Activated CD4-positive, alpha-beta T cell treated with anti-CD3 and anti-CD28 coated beads, Interleukin-2, amount 50 U/mL, for 24 hours (primary cell): ENCODE measurements at regions not wholly inside any gene's neighbourhood (a gene's known extent, or its start where the extent isn't known, plus 50 kb on each side); places are given as distances from the start of the nearest gene placed in this dataset.
"Not testable (repeated sequence)": the region's sequence is repeated elsewhere in the genome, so short reads cannot be mapped to it uniquely, and the experiment has no call there.

Source experiments
- DNase-seq, 2 donors: peaks; one replicate each; pipeline ENCODE4 v3.0.0-alpha.2; 2020; ENCODE audit warnings: low read depth in 1 of 2, low spot score in 1 of 2

DNA sequence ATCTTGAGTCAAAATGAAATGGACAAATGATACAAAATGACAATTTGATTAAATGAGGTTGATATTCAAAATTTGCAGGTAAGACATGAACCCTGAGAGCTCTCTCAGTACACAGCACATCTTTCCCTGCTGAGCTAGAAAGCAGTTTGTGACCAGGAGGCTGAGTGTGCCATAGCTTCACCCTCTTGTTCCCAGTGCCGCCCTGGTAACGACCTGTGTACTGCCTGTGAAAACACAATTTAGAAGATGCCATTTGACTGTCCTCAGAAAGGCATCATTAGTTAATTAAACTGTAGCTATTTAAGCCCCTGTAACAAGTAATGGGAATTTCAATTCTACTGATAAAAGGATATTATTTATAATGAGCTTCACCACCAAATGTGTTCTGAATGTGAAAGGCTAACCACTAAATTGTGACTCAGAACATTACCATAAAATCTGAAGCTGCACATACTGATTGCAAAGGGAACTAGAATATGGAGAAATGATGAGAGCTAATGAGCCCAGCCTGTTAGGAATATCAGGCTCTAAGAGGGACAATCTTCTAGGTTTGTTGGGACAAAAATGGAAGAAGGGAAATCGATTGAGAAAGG, 212.9 kb upstream of the ARPP21 start:
- no peak for DNase-seq

DNA sequence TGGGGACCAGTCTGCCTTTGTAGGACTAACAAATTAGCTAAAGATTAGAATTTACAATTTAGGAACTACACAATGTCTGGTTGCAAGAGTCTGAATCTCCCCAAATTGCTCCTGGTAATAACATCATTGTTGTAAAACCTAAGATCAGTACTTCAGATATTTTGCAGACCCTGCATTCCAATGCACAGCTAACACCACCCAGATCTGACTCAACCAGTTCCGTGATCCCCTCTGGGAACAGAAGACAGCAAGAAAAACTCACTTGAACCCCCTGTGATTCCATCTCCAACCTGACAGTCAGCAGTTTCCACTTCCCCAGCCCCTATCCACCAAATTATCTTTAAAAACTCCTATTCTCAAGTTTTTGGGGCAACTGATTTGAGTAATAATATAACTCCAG, 201.9 kb upstream of the ARPP21 start:
- DNase-seq = no peak

DNA sequence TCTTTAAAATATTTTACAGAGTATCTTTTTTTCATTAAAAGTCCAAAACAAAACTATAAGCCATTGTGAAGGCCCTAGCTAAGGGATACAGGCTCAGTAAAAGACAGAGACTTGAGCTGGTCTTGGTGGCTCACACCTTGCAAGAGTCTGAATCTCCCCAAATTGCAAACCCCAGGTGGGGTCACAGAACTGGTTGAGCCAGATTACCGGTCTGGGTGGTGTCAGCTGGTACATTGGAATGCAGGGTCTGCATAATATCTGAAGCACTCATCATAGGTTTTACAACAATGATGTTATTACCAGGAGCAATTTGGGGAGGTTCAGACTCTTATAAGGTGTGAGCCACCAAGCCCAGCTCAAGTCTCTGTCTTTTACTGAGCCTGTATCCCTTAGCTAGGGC, 201.2 kb upstream of the ARPP21 start:
- DNase-seq = no peak

DNA sequence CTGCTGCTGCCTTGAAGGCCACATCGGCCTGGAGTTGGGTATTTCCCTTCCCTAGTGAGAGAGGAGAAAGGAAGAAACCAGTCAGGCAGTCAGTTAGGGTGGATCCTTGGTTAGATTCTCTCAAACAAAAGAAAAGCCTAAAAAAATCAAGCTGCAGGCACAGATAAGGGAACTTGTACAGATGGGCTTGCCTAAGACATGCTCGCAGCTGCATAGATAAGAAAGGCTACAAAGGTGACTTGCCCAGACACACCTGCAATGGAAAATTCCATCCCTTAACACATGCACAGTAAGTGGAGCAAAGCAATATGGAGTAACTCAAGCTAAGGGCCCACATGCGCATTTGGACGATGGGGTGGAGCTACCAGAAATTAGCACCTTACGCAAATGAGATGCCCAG, 199.7 kb upstream of the ARPP21 start:
- no peak for DNase-seq

DNA sequence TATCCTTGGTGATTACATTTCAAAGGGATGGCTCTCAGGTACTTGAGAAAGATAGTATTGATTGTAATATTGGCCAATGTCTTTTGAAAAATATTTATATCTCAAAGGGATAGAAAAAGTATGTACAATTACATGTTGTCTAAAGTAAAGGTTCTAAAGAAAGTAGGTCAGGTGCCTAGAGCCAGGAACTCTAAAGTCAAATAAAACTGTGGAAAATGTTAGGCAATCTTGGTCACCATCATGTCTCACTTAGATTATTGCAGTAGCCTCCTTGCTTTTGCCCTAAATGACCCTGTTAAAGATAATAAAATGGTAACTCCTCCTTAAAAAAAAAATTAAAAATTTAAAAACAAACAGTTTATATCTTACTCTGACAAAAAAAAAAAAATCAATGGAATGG, 198.5 kb upstream of the ARPP21 start:
- DNase-seq = no peak

DNA sequence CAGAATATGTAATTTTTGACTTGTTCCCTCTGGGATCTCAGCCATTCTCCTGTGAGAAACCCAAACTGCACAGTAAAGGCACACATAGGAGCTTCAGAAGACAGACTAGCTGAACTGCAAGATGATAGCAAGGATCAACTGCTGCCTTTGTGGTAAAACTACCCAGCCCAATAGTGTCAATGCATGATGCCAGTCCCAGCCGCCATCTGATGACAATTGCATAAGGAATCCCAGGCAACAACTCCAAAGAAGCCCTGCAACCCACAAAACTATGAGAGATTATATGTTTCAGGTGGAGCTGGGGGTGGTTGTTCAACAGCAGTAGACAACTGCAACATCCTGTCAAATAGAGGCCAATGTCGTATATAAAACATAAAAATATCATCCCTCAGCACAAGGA, 192.4 kb upstream of the ARPP21 start:
- DNase-seq = no peak

DNA sequence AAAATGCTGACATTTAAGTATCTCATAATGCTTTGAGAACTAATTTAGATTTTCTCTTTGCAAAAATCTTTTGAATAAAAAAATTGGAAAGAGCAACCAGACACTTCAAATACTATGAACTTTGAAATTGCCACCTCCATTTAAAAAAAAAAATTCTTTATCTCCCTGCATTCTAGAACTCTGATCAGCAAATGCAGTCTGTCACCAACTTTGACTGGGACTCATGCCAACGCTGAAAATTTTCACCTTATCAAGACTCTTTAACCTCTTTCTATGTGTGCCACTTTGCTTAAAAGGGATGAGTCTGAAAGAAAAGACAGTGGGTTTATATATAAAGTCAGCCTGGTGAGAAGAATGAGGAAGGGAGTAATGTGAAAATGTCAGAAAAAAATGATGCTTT, 191.2 kb upstream of the ARPP21 start:
- DNase-seq = no peak

DNA sequence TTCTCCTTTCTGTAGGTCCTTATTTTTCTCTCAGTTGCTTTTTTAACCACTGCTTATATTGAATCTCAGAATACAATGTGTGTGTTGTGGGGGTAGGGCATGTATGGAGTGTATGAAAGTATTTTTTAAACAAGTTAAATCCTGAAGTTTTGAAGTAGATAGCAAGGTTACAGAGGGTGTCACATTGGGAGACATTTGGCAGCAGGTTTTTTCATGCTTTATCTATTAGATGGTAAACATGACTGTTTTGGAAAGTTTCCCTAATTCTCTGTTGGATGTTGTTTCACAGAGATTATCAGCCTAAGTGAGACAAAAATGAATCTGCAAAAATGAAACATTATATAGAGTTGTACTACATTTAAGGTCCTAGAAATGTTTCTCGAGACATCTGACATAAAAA, 190.6 kb upstream of the ARPP21 start:
- DNase-seq = no peak

DNA sequence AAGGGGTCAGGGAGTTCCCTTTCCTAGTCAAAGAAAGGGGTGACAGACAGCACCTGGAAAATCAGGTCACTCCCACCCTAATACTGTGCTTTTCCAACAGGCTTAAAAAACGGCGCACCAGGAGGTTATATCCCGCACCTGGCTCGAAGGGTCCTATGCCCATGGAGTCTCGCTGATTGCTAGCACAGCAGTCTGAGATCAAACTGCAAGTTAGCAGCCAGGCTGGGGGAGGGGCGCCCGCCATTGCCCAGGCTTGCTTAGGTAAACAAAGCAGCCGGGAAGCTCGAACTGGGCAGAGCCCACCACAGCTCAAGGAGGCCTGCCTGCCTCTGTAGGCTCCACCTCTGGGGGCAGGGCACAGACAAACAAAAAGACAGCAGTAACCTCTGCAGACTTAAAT, 184.5 kb upstream of the ARPP21 start:
- DNase-seq = not testable (repeated sequence)

DNA sequence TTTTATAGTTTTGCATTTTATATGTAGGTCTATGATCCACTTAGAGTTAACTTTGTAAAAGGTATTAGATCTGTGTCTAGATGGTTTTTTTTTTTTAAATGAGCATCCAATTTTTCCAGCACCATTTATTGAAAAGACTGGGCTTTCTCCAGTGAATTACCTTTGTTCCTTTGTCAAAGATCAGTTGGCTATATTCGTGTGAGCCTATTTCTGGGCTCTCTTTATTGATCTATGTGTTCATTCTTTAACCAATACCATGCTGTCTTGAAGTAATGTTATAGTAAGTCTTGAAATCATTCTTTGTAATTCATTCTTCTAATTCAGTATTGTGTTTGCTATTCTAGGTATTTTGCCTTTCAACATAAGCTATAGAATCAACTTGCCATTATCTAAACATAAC, 165.4 kb upstream of the ARPP21 start:
- no peak for DNase-seq

DNA sequence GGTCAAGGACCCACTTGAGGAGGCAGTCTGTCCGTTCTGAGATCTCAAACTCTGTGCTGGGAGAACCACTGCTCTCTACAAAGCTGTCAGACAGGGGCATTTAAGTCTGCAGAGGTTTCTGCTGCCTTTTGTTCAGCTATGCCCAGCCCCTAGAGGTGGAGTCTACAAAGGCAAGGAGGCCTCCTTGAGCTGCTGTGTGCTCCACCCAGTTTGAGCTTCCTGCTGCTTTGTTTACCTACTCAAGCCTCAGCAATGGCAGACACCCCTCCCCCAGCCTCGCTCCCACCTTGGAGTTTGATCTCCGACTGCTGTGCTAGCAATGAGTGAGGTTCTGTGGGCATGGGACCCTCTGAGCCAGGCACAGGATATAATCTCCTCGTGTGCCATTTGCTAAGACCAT, 156.8 kb upstream of the ARPP21 start:
- not testable (repeated sequence) for DNase-seq

DNA sequence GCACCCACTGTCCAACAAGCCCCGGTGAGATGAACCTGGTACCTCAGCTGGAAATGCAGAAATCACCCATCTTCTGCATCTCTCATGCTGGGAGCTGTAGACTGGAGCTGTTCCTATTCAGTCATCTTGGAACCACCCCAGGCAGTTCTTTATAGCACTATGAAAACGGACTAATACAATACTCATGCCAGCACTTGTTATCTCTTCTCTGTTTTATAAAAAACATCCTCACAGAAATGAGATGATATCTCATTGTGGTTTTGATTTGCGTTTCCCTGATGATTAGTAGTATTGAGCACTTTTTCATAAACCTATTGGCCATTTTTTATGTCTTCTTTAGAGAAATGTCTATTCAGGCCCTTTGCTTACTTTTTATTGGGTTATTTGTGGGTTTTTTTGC, 156.2 kb upstream of the ARPP21 start:
- DNase-seq = no peak

DNA sequence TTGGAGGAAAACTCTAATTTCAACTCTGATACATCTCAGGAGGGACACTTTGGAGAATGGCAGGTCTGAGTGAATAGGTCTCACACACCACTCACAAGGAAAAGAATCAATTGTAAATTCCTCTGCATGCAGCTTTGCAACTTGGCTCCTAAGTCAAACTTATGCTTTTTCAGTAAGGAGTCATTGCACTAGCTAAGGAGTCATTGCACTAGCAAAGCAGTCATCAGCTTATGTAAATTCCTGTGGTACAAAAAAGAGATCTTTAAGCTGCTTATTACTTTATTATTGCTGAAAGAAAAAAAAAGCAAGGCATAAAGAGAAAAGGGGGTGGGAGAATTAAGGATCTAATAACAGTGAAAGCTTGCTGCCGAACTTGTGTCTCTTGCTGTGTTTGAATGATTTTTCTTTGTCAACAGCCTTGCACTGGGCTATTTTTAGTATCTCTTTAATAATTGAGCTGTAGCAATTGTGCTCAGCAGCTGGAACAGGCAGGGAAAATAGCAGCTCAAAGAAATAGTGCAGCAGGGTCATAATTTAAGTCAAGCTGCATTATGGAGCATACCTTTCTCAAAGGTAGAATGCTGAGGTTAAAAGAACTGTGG, 154.3 kb upstream of the ARPP21 start:
- DNase-seq = no peak

DNA sequence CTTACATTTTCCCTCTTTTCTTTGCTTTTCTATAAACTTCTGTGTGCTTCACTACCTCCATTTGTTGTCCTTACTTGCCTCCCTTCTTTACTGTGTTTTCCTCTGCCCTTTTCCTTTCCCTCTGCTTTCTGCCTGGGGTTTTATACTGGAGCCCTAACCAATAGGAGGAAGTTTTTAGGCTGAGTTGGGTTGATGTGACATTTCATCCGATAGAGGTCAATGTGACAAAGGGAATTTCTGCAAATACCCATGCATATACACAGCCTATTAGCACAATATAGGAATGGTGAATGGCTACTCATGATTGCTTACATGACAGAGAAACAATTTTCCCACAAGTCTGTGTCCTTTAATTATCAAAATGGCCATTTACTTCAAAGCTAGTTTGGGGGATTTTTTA, 153.0 kb upstream of the ARPP21 start:
- DNase-seq = no peak

DNA sequence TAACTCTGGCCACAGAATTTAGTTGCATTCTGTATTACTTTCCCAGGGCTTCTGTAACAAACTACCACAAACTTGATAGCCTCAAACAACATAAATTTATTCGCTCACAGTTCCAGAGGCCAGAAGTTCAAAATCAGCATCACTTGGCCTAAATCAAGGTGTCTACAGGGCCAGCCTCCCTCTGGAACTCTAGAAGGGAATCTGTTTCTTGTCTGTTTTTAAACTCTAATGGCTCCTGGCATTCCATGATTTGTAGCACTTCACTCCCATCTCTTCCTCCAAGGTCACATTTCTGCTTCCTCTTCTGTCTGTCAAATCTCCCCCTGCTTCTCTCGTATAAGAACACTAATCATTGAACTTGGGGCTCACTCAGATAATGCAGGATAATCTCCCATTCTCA, 151.9 kb upstream of the ARPP21 start:
- DNase-seq = no peak

DNA sequence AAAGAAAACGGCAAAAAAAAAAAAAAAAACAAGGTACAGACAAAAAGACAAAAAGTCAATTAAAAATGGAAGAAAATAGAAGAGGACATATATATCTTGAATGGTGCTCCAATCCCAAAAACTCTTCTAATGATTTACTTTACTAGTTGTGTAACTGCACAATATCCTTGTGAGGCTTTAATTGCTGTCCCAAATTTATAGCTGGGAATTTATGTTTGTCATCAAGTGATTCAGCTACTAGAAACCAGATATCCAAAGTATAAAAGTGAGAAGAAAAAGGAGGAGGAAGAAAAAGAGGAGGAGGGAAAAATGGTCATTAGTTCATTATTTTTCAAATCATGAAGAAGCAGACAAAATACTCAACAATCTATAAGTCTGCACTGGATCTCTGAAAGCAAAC, 150.8 kb upstream of the ARPP21 start:
- DNase-seq = no peak

DNA sequence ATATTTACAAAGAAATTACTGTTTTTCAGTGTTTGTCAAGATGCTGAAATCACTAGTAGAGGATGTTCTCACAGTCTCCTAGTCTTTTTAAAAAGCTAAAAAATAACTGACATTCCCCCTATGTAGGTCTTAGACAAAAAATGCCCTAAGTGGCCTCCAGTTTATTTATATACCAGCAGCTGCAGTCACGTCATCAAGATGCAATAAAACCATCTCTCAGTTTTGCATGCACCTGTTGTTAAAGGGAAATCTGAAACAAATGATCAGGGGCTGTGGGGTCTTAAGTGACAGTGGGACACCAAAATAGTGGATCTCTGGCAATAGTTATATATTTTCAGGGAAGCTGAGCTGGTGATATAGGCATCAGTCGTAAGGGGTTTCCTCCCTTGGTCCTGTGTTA, 146.5 kb upstream of the ARPP21 start:
- DNase-seq = no peak

DNA sequence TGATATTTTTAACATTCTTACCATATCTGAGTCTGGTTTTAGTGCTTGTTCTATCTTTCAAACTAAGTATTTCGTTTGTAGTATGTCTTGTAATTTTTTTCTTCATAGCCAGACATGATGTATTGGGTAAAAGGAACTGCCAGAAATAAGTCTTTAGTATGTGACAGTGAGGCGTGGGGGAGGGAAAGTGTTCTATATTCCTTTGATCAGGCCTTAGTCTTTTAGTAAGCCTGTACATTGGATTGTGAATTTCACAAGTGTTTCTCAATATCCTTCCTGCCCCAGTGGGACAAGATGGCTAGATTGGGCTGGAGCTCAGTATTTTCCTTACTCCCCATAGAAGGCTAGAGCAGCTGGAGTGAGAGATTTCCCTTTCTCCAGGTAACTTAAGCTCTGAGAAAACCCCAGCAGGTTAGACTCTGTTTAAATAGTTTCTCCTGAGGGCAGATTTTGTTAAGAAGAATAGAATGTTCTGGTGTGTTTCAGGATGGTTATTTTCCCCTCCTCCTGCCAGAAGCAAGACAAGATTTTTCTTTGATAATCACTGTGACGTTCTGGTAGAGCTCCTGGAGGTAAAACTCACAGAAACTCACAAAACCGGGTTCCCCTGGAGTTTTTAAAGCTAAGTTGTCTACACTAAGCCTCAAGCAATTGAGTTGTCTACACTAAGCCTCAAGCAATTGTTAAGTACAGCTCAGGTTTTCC, 140.7 kb upstream of the ARPP21 start:
- DNase-seq = no peak

DNA sequence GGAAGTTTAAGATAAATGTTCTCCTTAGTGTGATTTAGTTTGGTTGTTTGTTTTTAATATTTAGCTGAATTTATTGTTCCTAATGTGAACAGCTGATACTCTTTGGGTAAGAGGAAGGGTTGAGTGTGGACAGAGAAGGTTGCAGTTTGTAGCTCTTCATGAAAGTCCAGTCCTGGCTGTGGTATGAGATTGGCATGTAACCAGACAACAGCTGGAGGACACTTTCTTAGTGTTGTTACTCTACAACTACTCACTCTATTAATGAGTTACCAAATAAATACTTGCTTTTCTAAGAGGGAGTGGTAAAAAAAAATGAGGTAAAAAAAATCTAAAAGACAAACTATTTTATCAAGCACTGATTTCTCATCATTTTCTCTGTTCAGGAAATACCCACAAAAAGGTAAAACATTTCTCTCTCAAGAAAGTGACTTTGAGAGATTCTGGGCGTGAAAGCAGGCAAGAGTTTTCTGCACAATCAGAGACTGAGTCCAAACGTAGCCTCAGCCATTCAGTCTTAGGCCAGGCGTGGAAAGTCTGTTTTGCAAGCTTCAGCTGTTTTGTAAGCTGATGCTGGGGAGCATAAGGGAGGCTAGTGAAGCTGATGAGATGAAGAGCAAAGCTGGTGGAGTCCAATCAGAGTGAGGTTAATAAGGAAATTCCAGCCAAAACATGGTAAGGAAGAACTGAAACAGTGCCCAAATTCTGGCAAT, 138.5 kb upstream of the ARPP21 start:
- no peak for DNase-seq

DNA sequence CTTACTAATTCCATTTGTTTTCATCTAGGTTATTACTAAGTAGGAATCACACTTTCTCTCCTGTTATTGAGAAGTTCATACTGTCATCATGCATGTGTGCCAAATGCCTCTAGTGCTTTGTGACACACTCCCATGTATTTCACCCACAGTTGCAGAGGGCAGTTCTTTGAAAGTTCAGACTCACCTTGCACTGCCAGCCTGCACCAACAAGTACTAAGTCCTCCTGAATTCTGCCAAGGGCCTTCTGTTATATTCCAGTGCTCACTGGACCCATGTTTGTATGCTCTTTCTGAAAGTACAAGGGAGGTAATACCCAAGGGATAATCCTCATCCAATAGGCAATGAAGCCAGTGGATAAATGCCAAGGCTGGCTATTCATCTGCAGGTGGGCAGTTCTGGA, 136.6 kb upstream of the ARPP21 start:
- DNase-seq = no peak

DNA sequence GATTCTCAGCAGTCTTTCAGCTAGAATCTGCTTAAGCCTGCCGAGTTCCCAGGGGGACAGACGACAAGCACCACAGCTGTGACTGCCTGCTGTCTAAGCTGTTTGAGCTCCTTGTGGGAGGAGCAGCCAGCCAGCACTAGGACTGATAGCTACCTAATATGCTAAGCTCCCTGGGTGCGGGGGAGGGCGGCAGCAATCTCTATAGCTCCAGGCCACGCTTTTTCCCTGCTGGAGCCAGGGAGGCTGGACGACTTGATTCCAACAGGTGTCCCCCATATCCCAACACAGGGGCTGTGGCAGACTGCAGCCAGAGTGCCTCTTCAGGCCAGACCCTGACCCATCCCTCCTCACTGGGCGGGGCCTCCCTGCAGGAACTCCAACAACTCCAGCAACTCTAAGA, 134.1 kb upstream of the ARPP21 start:
- no peak for DNase-seq

DNA sequence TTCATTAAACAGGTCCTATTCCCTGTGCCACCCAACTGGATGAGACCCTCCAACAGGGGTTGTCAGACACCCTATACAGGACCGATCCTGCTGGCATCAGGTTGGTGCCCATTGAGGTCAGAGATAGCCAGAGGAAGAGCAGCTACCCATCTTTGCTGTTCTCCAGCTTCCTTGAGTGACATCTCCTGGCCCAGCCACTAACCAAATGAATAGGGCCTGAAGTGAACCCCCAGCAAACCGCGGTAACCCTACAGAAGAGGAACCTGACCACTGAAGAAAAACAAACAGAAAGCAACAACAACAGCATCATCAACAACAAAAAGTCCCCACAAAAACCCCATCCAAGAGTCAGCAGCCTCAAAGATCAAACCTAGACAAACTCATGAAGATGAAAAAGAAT, 133.6 kb upstream of the ARPP21 start:
- no peak for DNase-seq
